HG02759 (cell line): ENCODE measurements at regions not wholly inside any gene's neighbourhood (a gene's known extent, or its start where the extent isn't known, plus 50 kb on each side); places are given as distances from the start of the nearest gene placed in this dataset.

Experiments used
- ATAC-seq: cut with Tn5 transposase; IDR thresholded peaks from one replicate; pipeline ENCODE4 v1.9.1; 2021; ENCODE audit warnings: mild to moderate bottlenecking, moderate library complexity; ENCODE audit not compliant: unreplicated experiment

GRCh38 chr12:131608740-131609690 lies 101.9 kb upstream of the SFSWAP start:
- no peak for ATAC-seq

GRCh38 chr12:131609762-131610161 lies 101.1 kb upstream of the SFSWAP start:
- no peak for ATAC-seq

DNA sequence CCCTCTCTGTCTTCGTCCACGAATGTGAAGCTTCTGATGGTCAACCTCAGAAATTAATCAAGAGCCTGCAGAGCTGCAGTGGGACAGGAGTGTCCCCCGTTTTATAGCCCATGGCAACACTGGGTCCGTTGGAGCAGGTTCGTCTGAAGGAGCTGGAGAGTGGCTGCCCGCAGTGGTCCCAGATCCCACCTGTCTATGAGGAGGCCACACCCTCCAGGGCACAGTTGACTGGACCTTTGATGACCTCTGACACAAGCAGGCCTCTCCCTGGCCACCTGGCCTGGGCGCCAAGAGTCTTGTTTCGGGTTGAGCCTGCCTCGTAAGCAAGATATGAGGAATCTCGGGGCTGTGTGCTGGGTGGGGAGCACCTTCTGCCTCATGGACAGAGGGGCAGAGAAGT lies 100.7 kb upstream of the SFSWAP start:
- no peak for ATAC-seq

- no peak for ATAC-seq
These were observed 100.0 kb upstream of the SFSWAP start for GRCh38 chr12:131610891-131611290.

DNA sequence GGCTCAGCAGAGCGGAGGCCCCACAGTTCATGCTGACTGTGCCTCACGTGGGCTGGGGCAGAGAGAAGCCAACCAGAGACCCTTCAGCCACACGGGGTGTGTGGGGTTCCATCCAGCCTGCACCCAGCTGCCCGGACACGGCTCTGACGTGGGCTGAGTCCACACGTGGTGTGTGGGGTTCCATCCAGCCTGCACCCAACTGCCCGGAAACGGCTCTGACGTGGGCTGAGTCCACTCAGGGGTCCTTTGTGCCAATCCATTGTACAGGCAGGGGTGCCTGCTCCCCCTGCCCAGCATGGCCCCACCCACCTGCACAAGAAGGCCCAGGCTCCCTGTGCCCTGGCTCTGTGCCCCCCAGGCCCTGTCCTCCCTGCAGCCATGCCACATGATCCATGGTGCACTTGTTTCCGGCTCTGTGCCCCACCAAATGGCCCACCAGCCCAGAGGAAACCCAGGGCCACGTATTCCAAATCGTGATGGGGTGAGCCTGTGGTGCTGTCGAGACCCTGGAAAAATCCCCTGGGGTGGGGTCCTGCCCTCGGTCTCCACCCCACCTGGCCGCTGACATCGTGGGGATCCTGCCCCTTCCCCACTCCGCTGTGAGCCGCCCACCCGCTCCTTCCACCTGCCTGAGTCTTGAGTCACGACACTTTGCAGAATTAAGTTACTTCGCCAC lies 99.3 kb upstream of the SFSWAP start:
- ATAC-seq: no peak

GRCh38 chr12:131612092-131612755 lies 98.7 kb upstream of the SFSWAP start:
- ATAC-seq: no peak

GRCh38 chr12:131613186-131613585 lies 97.7 kb upstream of the SFSWAP start:
- ATAC-seq: no peak

GRCh38 chr12:131613678-131614077 lies 97.2 kb upstream of the SFSWAP start:
- ATAC-seq: peak; percentile 45

GRCh38 chr12:131615326-131616042 lies 95.4 kb upstream of the SFSWAP start:
- ATAC-seq: no peak

DNA sequence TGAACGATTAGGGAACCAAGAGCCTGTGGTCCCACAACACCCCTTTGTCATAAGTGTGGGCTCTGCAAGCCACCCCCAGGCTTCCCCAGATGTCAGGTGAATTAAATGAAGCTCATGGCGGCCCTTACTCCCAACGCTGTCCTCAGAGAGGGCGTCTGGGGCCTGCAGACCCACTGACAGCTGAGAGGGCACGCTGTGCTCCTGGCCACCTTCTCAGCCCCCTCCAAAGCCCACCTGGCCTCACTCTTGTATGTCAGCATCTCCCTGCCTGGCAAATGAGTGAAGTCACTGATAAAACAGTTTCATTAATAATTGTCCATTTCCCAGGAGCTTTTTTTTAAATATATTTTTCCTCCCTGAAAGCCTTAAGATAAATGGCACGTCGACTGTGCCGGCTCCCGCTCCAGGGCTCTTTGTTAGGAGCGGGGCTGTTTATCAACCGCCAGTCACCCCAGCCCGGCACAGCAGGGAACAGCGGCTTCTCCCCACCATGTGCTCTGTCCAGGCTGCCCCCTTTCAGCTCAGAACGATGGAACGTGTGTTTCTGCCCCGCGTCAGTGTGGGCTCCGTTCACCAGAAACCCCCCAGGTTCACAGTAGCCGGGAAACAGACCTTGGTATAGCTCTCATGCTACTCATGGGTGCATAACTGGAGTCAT lies 94.7 kb upstream of the SFSWAP start:
- no peak for ATAC-seq

DNA sequence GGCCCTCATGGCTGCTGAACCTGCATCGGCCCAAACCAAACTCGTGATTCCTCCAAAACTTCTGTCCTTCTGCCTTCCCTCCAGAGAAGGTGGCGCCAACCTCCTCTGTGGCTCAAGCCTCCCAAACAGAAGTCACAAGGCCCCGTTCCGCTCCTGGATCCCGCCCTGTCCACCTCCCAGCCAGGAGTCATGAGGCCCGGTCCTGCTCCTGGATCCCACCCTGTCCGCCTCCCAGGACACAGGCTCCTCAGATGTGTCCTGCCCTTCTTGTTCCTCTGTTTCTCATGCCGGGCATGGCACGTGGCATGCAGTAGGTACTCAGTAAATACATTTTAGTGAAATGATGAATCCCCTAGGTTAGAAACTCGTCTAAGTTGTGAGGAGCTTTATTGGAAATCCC lies 94.2 kb upstream of the SFSWAP start:
- no peak for ATAC-seq

DNA sequence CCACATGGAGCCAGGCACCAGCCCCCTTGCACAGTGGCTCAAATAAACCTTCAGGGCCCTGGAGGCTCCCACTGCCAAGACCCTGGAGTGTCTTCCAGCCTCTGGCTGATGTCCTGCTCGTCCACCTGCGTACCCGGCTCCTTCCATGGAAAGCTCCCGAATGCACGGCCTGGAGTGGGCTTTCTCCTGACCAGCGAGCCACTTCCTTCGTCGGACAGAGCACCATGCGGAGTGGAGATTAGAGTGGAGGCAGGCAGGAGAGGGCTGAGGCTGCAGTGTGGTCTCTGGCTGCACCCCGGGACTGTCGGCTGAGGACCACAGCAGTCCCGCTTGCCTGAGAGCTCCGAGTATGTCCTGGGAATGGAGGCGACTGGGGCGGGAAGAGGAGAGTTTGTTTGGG lies 93.7 kb upstream of the SFSWAP start:
- no peak for ATAC-seq

DNA sequence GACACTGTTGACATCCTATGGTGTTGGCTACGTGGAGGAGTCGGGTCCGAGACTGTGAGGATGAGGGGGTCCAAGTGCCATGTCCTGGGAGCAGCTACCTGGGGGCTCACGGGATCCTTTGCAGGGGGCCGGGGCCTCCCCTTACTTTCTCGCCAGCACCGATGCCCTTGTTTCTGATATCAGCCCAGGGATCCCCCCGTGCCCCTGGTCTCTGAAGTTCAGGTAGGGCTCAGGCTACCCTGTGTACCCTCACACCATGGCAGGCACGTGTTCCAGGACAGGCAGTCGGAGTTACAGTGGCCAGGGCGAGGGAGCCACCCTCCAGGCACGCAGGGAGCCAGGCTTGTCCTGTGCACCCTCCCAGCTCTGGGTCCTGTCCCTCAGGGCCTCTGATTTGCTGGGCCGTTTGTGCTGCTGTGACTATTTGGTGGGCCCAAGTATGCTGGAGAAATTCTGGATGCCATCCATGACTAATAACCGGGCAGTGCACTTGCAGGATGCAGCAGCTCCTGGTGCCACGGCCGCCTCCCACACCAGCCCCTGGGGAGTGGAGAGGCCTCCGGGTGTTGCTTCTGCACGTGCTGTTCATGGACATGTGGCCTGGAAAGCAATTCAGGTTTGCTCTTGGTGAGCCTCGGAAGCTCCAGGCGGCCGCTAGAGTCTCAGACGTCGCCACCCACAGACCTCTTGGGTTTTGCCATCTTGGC lies 93.1 kb upstream of the SFSWAP start:
- ATAC-seq: no peak

GRCh38 chr12:131618303-131618658 lies 92.6 kb upstream of the SFSWAP start:
- ATAC-seq: no peak

DNA sequence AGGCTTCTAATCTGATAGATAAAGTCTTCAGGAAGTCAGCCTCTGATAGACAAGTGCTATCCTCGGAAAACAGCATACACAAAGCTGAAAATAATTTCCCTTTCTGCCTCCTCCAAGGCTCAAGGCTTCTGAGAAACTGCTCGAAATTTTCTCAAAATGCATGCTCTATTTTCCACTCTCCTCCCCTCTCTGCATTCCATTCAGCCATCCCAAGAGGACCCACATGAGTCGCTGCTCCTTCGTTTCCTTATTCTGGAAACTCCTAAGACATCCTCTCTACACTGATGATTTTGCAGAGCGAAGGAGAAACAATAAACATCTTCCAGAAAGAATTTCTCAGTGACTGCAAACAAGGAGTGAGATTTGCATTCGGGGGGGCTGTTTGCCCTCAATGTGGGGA lies 92.2 kb upstream of the SFSWAP start:
- ATAC-seq: no peak

DNA sequence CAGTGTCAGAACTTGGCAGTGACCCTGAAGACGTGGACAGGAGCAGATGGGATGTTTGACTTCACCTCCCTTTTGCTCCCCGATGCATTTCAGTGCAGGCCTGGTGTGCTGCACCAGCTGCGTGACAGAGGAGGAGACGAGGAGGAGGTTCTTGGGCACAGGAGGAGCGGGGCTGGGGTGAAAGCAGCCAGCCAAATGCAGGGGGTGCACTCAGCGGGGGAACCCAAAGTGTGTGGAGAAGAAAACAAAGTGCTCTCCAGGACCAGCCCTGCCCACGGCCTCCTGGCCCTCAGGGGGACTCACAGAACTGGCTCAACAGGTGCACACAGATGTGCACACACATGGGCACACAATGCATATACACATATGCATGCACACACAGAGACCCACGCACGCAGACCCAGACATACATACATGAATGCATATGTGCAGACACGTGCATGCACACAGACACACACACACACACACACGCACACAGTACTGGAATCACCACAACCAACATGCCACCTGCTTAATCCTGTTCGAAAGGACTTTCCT lies 91.7 kb upstream of the SFSWAP start:
- ATAC-seq: no peak

DNA sequence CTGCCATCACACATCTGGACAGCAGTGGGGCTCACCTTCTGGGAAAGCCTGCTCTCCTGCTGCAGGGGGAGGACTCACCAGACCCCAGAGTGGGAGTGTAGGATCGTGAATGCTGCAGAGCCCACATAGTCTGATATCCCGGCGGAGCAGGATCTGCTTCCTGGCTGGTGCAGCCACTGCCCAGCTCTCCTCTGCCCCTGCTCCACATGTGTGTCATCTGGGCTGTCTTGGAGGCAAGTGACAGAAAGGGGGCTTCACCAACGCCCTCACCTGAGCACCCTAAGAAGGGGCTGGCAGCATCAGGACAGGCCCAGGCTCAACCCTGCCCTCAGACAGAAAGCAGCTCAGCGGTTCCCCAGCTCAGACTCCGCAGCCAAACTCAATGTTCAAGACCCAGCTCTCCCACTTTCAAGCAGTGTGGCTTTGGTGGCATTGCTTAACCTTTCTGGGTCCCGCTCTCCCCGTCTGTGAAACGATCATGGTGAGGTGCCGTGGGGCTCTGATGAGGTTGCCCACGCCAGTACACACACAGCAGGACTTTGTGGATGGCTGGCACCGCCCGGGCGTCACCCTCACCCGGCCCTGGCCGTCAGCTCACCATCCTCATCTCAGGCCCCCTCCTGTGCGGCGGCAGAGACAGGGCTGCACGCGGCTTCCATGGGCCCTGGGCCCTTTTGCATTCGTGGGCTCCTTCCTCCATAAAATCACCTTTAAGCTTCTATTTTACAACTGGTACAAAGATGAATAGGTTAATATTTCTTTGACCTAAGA lies 91.0 kb upstream of the SFSWAP start:
- no peak for ATAC-seq

DNA sequence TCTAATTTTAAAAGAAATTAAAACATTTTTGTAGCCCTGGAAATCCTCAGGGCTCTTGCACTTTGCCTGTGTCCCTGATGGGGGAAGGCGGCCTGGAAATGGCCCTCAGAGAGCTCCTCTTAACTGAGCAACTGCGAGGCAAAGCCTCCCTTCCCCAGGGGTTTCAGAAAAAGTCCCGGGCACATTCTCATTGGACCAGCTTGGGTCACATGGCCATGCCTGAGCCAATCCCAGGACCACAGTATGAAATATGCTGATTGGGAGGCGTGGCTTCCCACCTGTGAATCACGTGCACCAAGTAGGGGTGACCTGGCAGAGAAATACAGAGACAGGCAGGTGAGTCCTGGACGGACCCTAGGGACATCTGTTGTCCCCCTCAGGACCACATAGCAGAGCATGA lies 90.4 kb upstream of the SFSWAP start:
- no peak for ATAC-seq
